Trophoblast cell (in vitro differentiated cells and primary cell): ENCODE measurements at regions not wholly inside any gene's neighbourhood (a gene's known extent, or its start where the extent isn't known, plus 50 kb on each side); places are given as distances from the start of the nearest gene placed in this dataset.

ENCODE experiments used
- DNase-seq, 2 donors: peaks; one replicate each; pipeline ENCODE4 v3.0.0-alpha.2; 2016
- H2AFZ ChIP-seq: 2 replicates; pipeline ENCODE4 v1.6.1; 2013; ENCODE audit warnings: low read length, moderate library complexity, mild to moderate bottlenecking; ENCODE audit not compliant: insufficient read depth, poor library complexity
- H2AK5ac ChIP-seq: 2 replicates; pipeline ENCODE4 v1.6.1; 2013; ENCODE audit warnings: mild to moderate bottlenecking, low read length
- H2BK120ac ChIP-seq: 2 replicates; pipeline ENCODE4 v1.6.1; 2013; ENCODE audit warnings: low read length, mild to moderate bottlenecking, moderate library complexity; ENCODE audit not compliant: insufficient read depth, poor library complexity
- H2BK12ac ChIP-seq: 2 replicates; pipeline ENCODE4 v1.6.1; 2013; ENCODE audit warnings: mild to moderate bottlenecking, low read length, moderate library complexity
- H2BK5ac ChIP-seq: 2 replicates; pipeline ENCODE4 v1.6.1; 2013; ENCODE audit warnings: low read length, low read depth, moderate library complexity, mild to moderate bottlenecking; ENCODE audit not compliant: poor library complexity
- H3K14ac ChIP-seq: 2 replicates; pipeline ENCODE4 v1.6.1; 2013; ENCODE audit warnings: mild to moderate bottlenecking, low read length
- H3K18ac ChIP-seq: 2 replicates; pipeline ENCODE4 v1.6.1; 2013; ENCODE audit warnings: mild to moderate bottlenecking, low read length
- H3K23ac ChIP-seq: 2 replicates; pipeline ENCODE4 v1.6.1; 2013; ENCODE audit warnings: low read length
- H3K27ac ChIP-seq: 2 replicates; pipeline ENCODE4 v1.5.1; 2013; ENCODE audit warnings: low read depth, mild to moderate bottlenecking, inconsistent platforms, low read length, moderate library complexity
- H3K27me3 ChIP-seq: 2 replicates; pipeline ENCODE4 v1.6.1; 2013; ENCODE audit warnings: inconsistent platforms, mild to moderate bottlenecking, low read length, moderate library complexity; ENCODE audit not compliant: insufficient read depth
- H3K36me3 ChIP-seq, 2 experiments: 1 replicate in 1 of 2; 2 replicates in 1 of 2; pipeline ENCODE4 v1.6.1; 2013; ENCODE audit warnings: low read length in 2 of 2, mild to moderate bottlenecking in 2 of 2, moderate library complexity in 1 of 2; ENCODE audit not compliant: insufficient read depth in 2 of 2, control insufficient read depth in 1 of 2
- H3K4ac ChIP-seq: 2 replicates; pipeline ENCODE4 v1.6.1; 2013; ENCODE audit warnings: low read depth, mild to moderate bottlenecking, low read length, moderate library complexity
- H3K4me1 ChIP-seq, 2 experiments: 1 replicate in 1 of 2; 2 replicates in 1 of 2; pipeline ENCODE4 v1.6.1; 2013; ENCODE audit warnings: low read length in 2 of 2, mild to moderate bottlenecking in 2 of 2, moderate library complexity in 1 of 2; ENCODE audit not compliant: insufficient read depth in 2 of 2, control insufficient read depth in 1 of 2
- H3K4me2 ChIP-seq: 2 replicates; pipeline ENCODE4 v1.6.1; 2013; ENCODE audit warnings: inconsistent platforms, mild to moderate bottlenecking, low read length, moderate library complexity
- H3K4me3 ChIP-seq: 2 replicates; pipeline ENCODE4 v1.5.1; 2013; ENCODE audit warnings: mild to moderate bottlenecking, low read depth, low read length, inconsistent platforms
- H3K79me1 ChIP-seq: one replicate; pipeline ENCODE4 v1.6.1; 2013; ENCODE audit warnings: low read length
- H3K79me2 ChIP-seq: 2 replicates; pipeline ENCODE4 v1.6.1; 2013; ENCODE audit warnings: low read length, mild to moderate bottlenecking; ENCODE audit not compliant: control insufficient read depth, insufficient read depth, poor library complexity
- H3K9ac ChIP-seq: 2 replicates; pipeline ENCODE4 v1.6.1; 2013; ENCODE audit warnings: mild to moderate bottlenecking, low read length
- H3K9me3 ChIP-seq: 2 replicates; pipeline ENCODE4 v1.6.1; 2013; ENCODE audit warnings: low read depth, mild to moderate bottlenecking, control low read depth, inconsistent platforms, low read length; ENCODE audit not compliant: insufficient read depth
- H4K12ac ChIP-seq: 2 replicates; pipeline ENCODE4 v1.6.1; 2013; ENCODE audit warnings: low read depth, mild to moderate bottlenecking, low read length, moderate library complexity
- H4K8ac ChIP-seq: 2 replicates; pipeline ENCODE4 v1.6.1; 2013; ENCODE audit warnings: low read depth, mild to moderate bottlenecking, low read length, moderate library complexity
- H4K91ac ChIP-seq: one replicate; pipeline ENCODE4 v1.6.1; 2013; ENCODE audit warnings: low read depth, mild to moderate bottlenecking, low read length, moderate library complexity
- WGBS: extraction: QIAGEN DNeasy Blood & Tissue Kit; methylation state at CpG from one replicate; pipeline ENCODE4 v1.1.7; 2013; ENCODE audit warnings: missing lambda C conversion rate; ENCODE audit not compliant: insufficient read length, insufficient coverage; ENCODE audit errors: extremely low coverage; 5-methylcytosine and 5-hydroxymethylcytosine counted together

DNA sequence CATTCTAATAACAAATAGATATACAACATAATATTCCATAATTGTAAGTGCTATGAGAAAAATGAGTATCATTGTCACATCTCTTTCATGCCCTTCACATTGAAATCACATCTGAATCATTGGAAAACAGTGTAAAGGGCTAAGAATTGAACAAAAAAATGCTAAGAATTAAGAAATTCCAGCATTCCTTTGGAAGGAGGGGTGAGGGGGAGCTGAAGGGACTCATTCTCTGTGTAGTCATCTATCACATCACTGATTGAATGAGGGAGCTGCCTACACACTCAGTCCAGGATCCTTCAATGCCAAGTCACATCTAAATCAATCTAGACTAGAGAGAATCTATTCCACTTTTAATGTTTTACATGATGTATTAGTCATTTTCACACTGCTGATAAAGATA is 286.6 kb downstream of the DTWD2 start:
- Histone ChIP-seq H4K12ac (no peak overlapping the region), H2AFZ (no peak overlapping the region), H4K91ac (no peak overlapping the region), H3K4me2 (no peak overlapping the region), H4K8ac (no peak overlapping the region), H3K18ac (no peak overlapping the region), H3K14ac (no peak overlapping the region), H2BK120ac (no peak overlapping the region), H3K27me3 (no peaks in the 10 kb centered on the region), H3K79me1 (no peaks in the 10 kb centered on the region), H3K9ac (no peak overlapping the region), H3K79me2 (no peaks in the 10 kb centered on the region), H3K4me3 (no peak overlapping the region), H3K9me3 (peaks cover 8% of the 10 kb centered on the region), H3K27ac (no peak overlapping the region), H2BK12ac (no peak overlapping the region), H3K4ac (no peak overlapping the region), H2BK5ac (no peak overlapping the region), H3K36me3 (no peaks in the 10 kb centered on the region), H3K4me1 (no peaks in the 10 kb centered on the region), H3K23ac (no peak overlapping the region), H2AK5ac (no peak overlapping the region)
- DNase-seq, result peak in 1 of 2 donors; percentile 41

DNA sequence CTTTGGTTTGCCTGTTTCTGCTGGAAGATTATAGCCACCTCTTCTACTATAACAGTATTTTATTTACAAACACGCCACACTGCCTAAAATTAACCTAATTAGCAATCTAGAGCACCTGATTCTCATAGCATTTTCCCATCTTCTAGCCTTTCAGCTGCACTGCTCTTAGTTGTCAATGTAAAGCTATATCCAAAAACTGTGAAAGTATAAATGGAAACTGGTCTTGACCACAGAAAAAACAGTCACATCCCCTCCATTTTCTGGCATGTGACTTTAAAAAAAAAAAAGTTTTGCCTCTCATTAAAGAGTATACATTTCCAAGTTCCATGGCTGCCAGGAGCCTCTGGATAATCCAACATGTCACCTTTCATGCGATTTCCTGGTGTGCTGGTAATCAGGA is 287.8 kb downstream of the DTWD2 start:
- H3K79me1 ChIP-seq, result no peaks in the 10 kb centered on the region
- no peak overlapping the region for H3K14ac ChIP-seq
- H3K18ac ChIP-seq, result no peak overlapping the region
- no peak overlapping the region for H2BK12ac ChIP-seq
- no peak overlapping the region for H4K8ac ChIP-seq
- no peaks in the 10 kb centered on the region for H3K4me1 ChIP-seq
- no peak overlapping the region for H2AFZ ChIP-seq
- no peaks in the 10 kb centered on the region for H3K36me3 ChIP-seq
- H3K9me3 ChIP-seq, result peaks cover 8% of the 10 kb centered on the region
- H3K79me2 ChIP-seq, result no peaks in the 10 kb centered on the region
- H4K91ac ChIP-seq, result no peak overlapping the region
- H4K12ac ChIP-seq, result no peak overlapping the region
- H3K4ac ChIP-seq, result no peak overlapping the region
- no peak for DNase-seq
- no peak overlapping the region for H3K4me2 ChIP-seq
- no peaks in the 10 kb centered on the region for H3K27me3 ChIP-seq
- no peak overlapping the region for H3K23ac ChIP-seq
- no peak overlapping the region for H2AK5ac ChIP-seq
- no peak overlapping the region for H3K4me3 ChIP-seq
- no peak overlapping the region for H3K27ac ChIP-seq
- no peak overlapping the region for H2BK5ac ChIP-seq
- H3K9ac ChIP-seq, result no peak overlapping the region
- no CpG with 5 or more reads among the region's 2 CpGs for WGBS
- H2BK120ac ChIP-seq, result no peak overlapping the region

DNA sequence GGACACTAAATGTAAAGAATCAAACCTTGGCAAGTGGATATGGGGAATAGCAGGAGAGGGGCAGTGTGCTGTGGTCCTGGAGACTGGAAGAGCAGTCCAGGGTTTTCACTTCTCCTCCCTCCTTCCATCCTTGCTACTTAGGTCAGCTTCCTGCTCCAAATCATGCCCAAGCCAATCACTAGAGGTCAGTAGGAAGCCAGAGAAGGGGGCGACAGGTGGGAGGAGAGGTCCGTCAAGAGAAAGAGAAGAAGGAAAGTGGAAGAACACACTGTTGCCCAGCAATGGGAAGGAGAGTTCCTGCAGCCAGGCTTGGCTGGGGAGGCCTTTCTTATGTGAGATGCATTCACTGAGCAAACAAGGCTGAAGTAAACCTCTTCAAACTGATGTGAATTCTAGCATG is 289.6 kb downstream of the DTWD2 start:
- Histone ChIP-seq H3K79me2 (no peaks in the 10 kb centered on the region), H2BK12ac (no peak overlapping the region), H4K8ac (no peak overlapping the region), H3K23ac (no peak overlapping the region), H3K18ac (no peak overlapping the region), H3K4me3 (no peak overlapping the region), H3K14ac (no peak overlapping the region), H2AK5ac (no peak overlapping the region), H3K79me1 (no peaks in the 10 kb centered on the region), H3K4ac (no peak overlapping the region), H3K9me3 (peaks cover 8% of the 10 kb centered on the region), H3K4me2 (no peak overlapping the region), H2AFZ (no peak overlapping the region), H3K27ac (no peak overlapping the region), H3K4me1 (no peaks in the 10 kb centered on the region), H3K36me3 (no peaks in the 10 kb centered on the region), H4K91ac (no peak overlapping the region), H2BK5ac (no peak overlapping the region), H2BK120ac (no peak overlapping the region), H3K9ac (no peak overlapping the region), H4K12ac (no peak overlapping the region), H3K27me3 (no peaks in the 10 kb centered on the region)
- WGBS, result no CpG with 5 or more reads among the region's 2 CpGs
- DNase-seq, result no peak

- Histone ChIP-seq H3K27me3 (no peaks in the 10 kb centered on the region), H4K91ac (no peak overlapping the region), H3K4ac (no peak overlapping the region), H2AK5ac (no peak overlapping the region), H2BK120ac (no peak overlapping the region), H3K23ac (no peak overlapping the region), H3K27ac (no peak overlapping the region), H3K36me3 (no peaks in the 10 kb centered on the region), H3K4me2 (no peak overlapping the region), H3K14ac (no peak overlapping the region), H3K79me2 (no peaks in the 10 kb centered on the region), H2AFZ (no peak overlapping the region), H3K18ac (no peak overlapping the region), H4K12ac (no peak overlapping the region), H2BK5ac (no peak overlapping the region), H4K8ac (no peak overlapping the region), H3K9me3 (no peaks in the 10 kb centered on the region), H2BK12ac (no peak overlapping the region), H3K4me1 (no peaks in the 10 kb centered on the region), H3K9ac (no peak overlapping the region), H3K4me3 (no peak overlapping the region), H3K79me1 (no peaks in the 10 kb centered on the region)
- no CpG with 5 or more reads among the region's 2 CpGs for WGBS
- no peak for DNase-seq
These were observed 292.3 kb downstream of the DTWD2 start for GRCh38 chr5:118696076-118696475.
